SK-N-SH treated with all-trans-retinoic acid at 6 μM for 48 hours (cell line): ENCODE measurements at regions not wholly inside any gene's neighbourhood (a gene's known extent, or its start where the extent isn't known, plus 50 kb on each side); places are given as distances from the start of the nearest gene placed in this dataset.

Experiments used
- GLIS3 ChIP-seq: fragments of 250-450 bp; sonication (Bioruptor Pico); IDR thresholded peaks from 2 replicates; pipeline ENCODE4 v1.5.0; 2020; ENCODE audit warnings: mild to moderate bottlenecking, moderate library complexity
- POU6F1 ChIP-seq: fragments of 250-450 bp; sonication (Bioruptor Pico); IDR thresholded peaks from 2 replicates; pipeline ENCODE4 v1.8.0; 2021; ENCODE audit warnings: low read depth, mild to moderate bottlenecking, moderate library complexity, borderline replicate concordance
- PPARA ChIP-seq: fragments of 250-450 bp; sonication (Bioruptor Pico); IDR thresholded peaks from 2 replicates; pipeline ENCODE4 v1.5.0; 2020; ENCODE audit warnings: mild to moderate bottlenecking, borderline replicate concordance
- RARB ChIP-seq: fragments of 250-450 bp; sonication (Bioruptor Pico); IDR thresholded peaks from 2 replicates; pipeline ENCODE4 v1.8.0; 2021; ENCODE audit warnings: mild to moderate bottlenecking, moderate library complexity
- TCF4 ChIP-seq: fragments of 250-450 bp; sonication (Bioruptor Pico); IDR thresholded peaks from 2 replicates; pipeline ENCODE4 v1.8.0; 2021; ENCODE audit warnings: mild to moderate bottlenecking, moderate library complexity, borderline replicate concordance
- TF ChIP-seq, protein P1 (sequence below): fragments of 250-450 bp; sonication (Bioruptor Pico); IDR thresholded peaks from 2 replicates; pipeline ENCODE4 v1.8.0; 2020; ENCODE audit warnings: mild to moderate bottlenecking, moderate library complexity, borderline replicate concordance

GRCh38 chr9:73847536-73847935 is 649.6 kb upstream of the RORB start:
- TF ChIP-seq GLIS3 (CRISPR knock-in tag) (no peak), RARB (CRISPR knock-in tag) (no peak), TCF4 (CRISPR knock-in tag) (no peak), PPARA (CRISPR knock-in tag) (no peak), POU6F1 (CRISPR knock-in tag) (no peak)
- TF ChIP-seq, protein P1, sequence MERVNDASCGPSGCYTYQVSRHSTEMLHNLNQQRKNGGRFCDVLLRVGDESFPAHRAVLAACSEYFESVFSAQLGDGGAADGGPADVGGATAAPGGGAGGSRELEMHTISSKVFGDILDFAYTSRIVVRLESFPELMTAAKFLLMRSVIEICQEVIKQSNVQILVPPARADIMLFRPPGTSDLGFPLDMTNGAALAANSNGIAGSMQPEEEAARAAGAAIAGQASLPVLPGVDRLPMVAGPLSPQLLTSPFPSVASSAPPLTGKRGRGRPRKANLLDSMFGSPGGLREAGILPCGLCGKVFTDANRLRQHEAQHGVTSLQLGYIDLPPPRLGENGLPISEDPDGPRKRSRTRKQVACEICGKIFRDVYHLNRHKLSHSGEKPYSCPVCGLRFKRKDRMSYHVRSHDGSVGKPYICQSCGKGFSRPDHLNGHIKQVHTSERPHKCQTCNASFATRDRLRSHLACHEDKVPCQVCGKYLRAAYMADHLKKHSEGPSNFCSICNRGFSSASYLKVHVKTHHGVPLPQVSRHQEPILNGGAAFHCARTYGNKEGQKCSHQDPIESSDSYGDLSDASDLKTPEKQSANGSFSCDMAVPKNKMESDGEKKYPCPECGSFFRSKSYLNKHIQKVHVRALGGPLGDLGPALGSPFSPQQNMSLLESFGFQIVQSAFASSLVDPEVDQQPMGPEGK (CRISPR knock-in tag), result no peak
